ENCODE measurements at regions not wholly inside any gene's neighbourhood (a gene's known extent, or its start where the extent isn't known, plus 50 kb on each side); places are given as distances from the start of the nearest gene placed in this dataset.
"Not testable (repeated sequence)": the region's sequence is repeated elsewhere in the genome, so short reads cannot be mapped to it uniquely, and the experiment has no call there.

DNA sequence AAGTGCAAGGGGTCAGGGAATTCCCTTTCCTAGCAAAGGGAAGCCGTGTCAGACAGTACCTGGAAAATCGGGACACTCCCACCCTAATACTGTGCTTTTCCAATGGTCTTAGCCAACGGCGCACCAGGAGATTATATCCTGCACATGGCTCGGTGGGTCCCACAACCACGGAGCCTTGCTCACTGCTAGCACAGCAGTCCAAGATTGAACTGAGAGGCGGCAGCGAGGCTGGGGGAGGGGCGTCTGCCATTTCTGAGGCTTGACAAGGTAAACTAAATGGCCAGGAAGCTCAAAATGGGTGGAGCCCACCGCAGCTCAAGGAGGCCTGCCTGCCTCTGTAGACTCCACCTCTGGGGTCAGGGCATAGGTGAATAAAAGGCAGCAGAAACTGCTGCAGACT lies 76.5 kb upstream of the LINC00632 start:
- H3K9me3 ChIP-seq (ENCODE audit: control insufficient read depth, insufficient read depth, low read length); H3K27me3 ChIP-seq (ENCODE audit: control insufficient read depth, insufficient read depth, low read length); H3K4me3 Mint-ChIP-seq; intact Hi-C loops (cut with micrococcal nuclease); H3K4me1 Mint-ChIP-seq; H3K27me3 Mint-ChIP-seq (ENCODE audit: low read depth in 2 of 2); H3K4me3 ChIP-seq (ENCODE audit: low read length); H3K27ac Mint-ChIP-seq; ATAC-seq; H3K9me3 Mint-ChIP-seq; H3K36me3 ChIP-seq (ENCODE audit: control insufficient read depth, insufficient read depth, low read length); H3K4me1 ChIP-seq (ENCODE audit: control insufficient read depth, insufficient read depth, low read length); H3K36me3 Mint-ChIP-seq; DNase-seq; H3K27ac ChIP-seq (ENCODE audit: low read length): not testable (repeated sequence)
- 89% methylated on average over 10 of the region's 10 CpGs for WGBS (ENCODE audit: insufficient coverage)

DNA sequence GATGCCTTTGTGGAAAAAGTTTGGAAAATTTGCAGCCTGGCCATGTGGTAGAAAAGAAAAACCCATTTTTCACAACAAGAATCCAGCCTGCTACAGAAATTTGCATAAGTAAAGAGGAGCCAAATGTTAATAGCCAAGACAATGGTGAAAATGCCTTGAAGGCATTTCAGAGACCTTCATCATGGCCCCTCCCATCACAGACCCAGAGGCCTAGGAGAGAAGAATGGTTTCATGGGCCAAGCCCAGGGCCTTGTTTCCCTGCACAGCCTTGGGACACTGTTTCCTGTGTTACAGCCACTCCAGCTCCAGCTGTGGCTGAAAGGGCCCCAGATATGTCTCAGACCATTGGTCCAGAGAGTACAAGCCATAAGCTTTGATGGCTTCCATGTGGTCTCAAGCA lies 101.4 kb upstream of the LINC00632 start:
- H3K4me3 ChIP-seq (ENCODE audit: low read length): no peak overlapping the region
- no peak overlapping the region for H3K27ac ChIP-seq (ENCODE audit: low read length)
- peaks cover 0 to 4% of the 10 kb centered on the region in 2 donors for H3K9me3 Mint-ChIP-seq
- TF ChIP-seq, protein P1, sequence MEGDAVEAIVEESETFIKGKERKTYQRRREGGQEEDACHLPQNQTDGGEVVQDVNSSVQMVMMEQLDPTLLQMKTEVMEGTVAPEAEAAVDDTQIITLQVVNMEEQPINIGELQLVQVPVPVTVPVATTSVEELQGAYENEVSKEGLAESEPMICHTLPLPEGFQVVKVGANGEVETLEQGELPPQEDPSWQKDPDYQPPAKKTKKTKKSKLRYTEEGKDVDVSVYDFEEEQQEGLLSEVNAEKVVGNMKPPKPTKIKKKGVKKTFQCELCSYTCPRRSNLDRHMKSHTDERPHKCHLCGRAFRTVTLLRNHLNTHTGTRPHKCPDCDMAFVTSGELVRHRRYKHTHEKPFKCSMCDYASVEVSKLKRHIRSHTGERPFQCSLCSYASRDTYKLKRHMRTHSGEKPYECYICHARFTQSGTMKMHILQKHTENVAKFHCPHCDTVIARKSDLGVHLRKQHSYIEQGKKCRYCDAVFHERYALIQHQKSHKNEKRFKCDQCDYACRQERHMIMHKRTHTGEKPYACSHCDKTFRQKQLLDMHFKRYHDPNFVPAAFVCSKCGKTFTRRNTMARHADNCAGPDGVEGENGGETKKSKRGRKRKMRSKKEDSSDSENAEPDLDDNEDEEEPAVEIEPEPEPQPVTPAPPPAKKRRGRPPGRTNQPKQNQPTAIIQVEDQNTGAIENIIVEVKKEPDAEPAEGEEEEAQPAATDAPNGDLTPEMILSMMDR (IDR thresholded peaks at IDR 0.05): no peak
- ATAC-seq (no peak), DNase-seq (no peak)
- no peaks in the 10 kb centered on the region for H3K36me3 Mint-ChIP-seq
- H3K4me1 Mint-ChIP-seq: no peaks in the 10 kb centered on the region
- H3K4me3 Mint-ChIP-seq: no peak overlapping the region
- no peaks in the 10 kb centered on the region for H3K36me3 ChIP-seq (ENCODE audit: control insufficient read depth, insufficient read depth, low read length)
- no peaks in the 10 kb centered on the region for H3K27me3 ChIP-seq (ENCODE audit: control insufficient read depth, insufficient read depth, low read length)
- intact Hi-C loops (cut with micrococcal nuclease): no loop called here
- H3K4me1 ChIP-seq (ENCODE audit: control insufficient read depth, insufficient read depth, low read length): no peaks in the 10 kb centered on the region
- H3K27me3 Mint-ChIP-seq (ENCODE audit: low read depth in 2 of 2): peaks cover 0 to 7% of the 10 kb centered on the region in 2 donors
- H3K27ac Mint-ChIP-seq: no peak overlapping the region
- H3K9me3 ChIP-seq (ENCODE audit: control insufficient read depth, insufficient read depth, low read length): no peaks in the 10 kb centered on the region

DNA sequence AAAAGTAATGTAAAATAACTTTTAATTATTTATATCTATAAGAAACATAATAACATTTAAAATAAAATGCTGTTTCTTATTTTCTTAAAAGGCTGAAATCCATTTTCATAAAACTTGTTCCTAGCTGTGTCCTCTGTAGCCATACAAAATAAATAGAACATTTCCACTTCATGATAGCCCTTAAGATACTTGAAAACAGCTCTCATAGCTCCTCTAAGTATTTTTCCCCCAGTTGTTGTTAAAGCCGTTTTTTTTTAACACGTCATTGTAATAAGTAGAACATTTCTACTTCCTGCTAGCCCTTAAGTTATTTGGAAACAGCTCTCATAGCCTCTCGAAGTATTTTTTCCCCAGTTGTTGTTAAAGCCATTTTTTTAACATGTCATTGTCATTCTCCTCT lies 97.3 kb upstream of the SOX3 start:
- Mint-ChIP-seq H3K4me1 (no peaks in the 10 kb centered on the region), H3K36me3 (no peaks in the 10 kb centered on the region), H3K27ac (no peak overlapping the region), H3K4me3 (no peak overlapping the region), H3K9me3 (peaks cover 2% of the 10 kb centered on the region in 2 donors), H3K27me3 (ENCODE audit: low read depth in 2 of 2) (peaks cover 0 to 6% of the 10 kb centered on the region in 2 donors)
- Histone ChIP-seq H3K9me3 (ENCODE audit: control insufficient read depth, insufficient read depth, low read length) (no peaks in the 10 kb centered on the region), H3K36me3 (ENCODE audit: control insufficient read depth, insufficient read depth, low read length) (no peaks in the 10 kb centered on the region), H3K4me3 (ENCODE audit: low read length) (no peak overlapping the region), H3K4me1 (ENCODE audit: control insufficient read depth, insufficient read depth, low read length) (no peaks in the 10 kb centered on the region), H3K27ac (ENCODE audit: low read length) (no peak overlapping the region), H3K27me3 (ENCODE audit: control insufficient read depth, insufficient read depth, low read length) (no peaks in the 10 kb centered on the region)
- intact Hi-C loops (cut with micrococcal nuclease): no loop called here
- no peak for ATAC-seq
- 92% methylated on average over 2 of the region's 3 CpGs for WGBS (ENCODE audit: insufficient coverage)
- TF ChIP-seq, protein P1 (IDR thresholded peaks at IDR 0.05): no peak
- DNase-seq: no peak

DNA sequence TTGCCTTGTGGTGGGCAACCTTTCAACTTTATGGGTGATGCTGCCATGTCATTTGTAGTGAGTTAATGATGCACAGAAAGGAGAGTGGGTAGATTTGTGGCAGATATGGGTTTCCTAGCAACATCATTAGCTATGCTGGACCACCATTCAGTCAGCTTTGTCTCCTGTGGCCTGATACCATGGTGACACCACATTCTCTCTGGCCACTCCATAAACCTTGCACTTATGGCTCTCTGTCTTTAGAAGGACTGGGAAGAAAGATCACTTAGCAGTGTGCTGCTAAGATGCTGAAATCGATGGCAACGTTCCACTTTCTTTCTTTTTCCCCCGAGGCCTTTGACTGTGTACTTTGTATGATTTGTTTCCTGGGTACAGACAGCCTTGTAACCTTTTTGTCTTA lies 95.0 kb upstream of the SOX3 start:
- Histone ChIP-seq H3K36me3 (ENCODE audit: control insufficient read depth, insufficient read depth, low read length) (no peaks in the 10 kb centered on the region), H3K4me3 (ENCODE audit: low read length) (no peak overlapping the region), H3K9me3 (ENCODE audit: control insufficient read depth, insufficient read depth, low read length) (no peaks in the 10 kb centered on the region), H3K27ac (ENCODE audit: low read length) (no peak overlapping the region), H3K4me1 (ENCODE audit: control insufficient read depth, insufficient read depth, low read length) (no peaks in the 10 kb centered on the region), H3K27me3 (ENCODE audit: control insufficient read depth, insufficient read depth, low read length) (no peaks in the 10 kb centered on the region)
- TF ChIP-seq, protein P1 (IDR thresholded peaks at IDR 0.05): no peak
- DNase-seq (no peak), ATAC-seq (no peak)
- Mint-ChIP-seq H3K4me1 (no peaks in the 10 kb centered on the region), H3K36me3 (no peaks in the 10 kb centered on the region), H3K4me3 (no peak overlapping the region), H3K9me3 (peaks cover 0 to 2% of the 10 kb centered on the region in 2 donors), H3K27ac (no peak overlapping the region), H3K27me3 (ENCODE audit: low read depth in 2 of 2) (peaks cover 0 to 16% of the 10 kb centered on the region in 2 donors)
- intact Hi-C loops (cut with micrococcal nuclease): no loop called here
- 100% methylated on average over 2 of the region's 3 CpGs for WGBS (ENCODE audit: insufficient coverage)

All from natural killer cell (primary cell).